ENCODE measurements at regions not wholly inside any gene's neighbourhood (a gene's known extent, or its start where the extent isn't known, plus 50 kb on each side); places are given as distances from the start of the nearest gene placed in this dataset.
"Not testable (repeated sequence)": the region's sequence is repeated elsewhere in the genome, so short reads cannot be mapped to it uniquely, and the experiment has no call there.

GRCh38 chr6:74479420-74479819 lies 726.4 kb downstream of the COL12A1 start:
- Histone ChIP-seq H3K9me3 (no peaks in the 10 kb centered on the region), H3K36me3 (no peaks in the 10 kb centered on the region), H3K27ac (no peak overlapping the region), H3K4me3 (no peak overlapping the region), H3K4me1 (ENCODE audit: control insufficient read depth in 1 of 2, low read depth in 2 of 2) (no peaks in the 10 kb centered on the region), H3K27me3 (replicated peaks; ENCODE audit: insufficient read depth) (no peaks in the 10 kb centered on the region)
- TF ChIP-seq CTCF (IDR thresholded peaks at IDR 0.05), result no peak
- ATAC-seq (ENCODE audit: insufficient number of reproducible peaks, low FRiP score, low read depth), result no peak
- no peak for DNase-seq (ENCODE audit: low spot score)

GRCh38 chr6:74474046-74474445 lies 731.8 kb downstream of the COL12A1 start:
- not testable (repeated sequence) for H3K27ac ChIP-seq; H3K4me1 ChIP-seq (ENCODE audit: control insufficient read depth in 1 of 2, low read depth in 2 of 2); ATAC-seq (ENCODE audit: insufficient number of reproducible peaks, low FRiP score, low read depth); H3K9me3 ChIP-seq; H3K27me3 ChIP-seq (replicated peaks; ENCODE audit: insufficient read depth); DNase-seq (ENCODE audit: low spot score); H3K4me3 ChIP-seq; H3K36me3 ChIP-seq

GRCh38 chr6:74468552-74468951 lies 737.3 kb downstream of the COL12A1 start:
- H3K36me3 ChIP-seq; H3K27ac ChIP-seq; H3K27me3 ChIP-seq (replicated peaks; ENCODE audit: insufficient read depth); ATAC-seq (ENCODE audit: insufficient number of reproducible peaks, low FRiP score, low read depth); DNase-seq (ENCODE audit: low spot score); H3K9me3 ChIP-seq; H3K4me1 ChIP-seq (ENCODE audit: control insufficient read depth in 1 of 2, low read depth in 2 of 2); H3K4me3 ChIP-seq: not testable (repeated sequence)

- H3K4me1 ChIP-seq (ENCODE audit: control insufficient read depth in 1 of 2, low read depth in 2 of 2), result no peaks in the 10 kb centered on the region
- no peaks in the 10 kb centered on the region for H3K9me3 ChIP-seq
- ATAC-seq (ENCODE audit: insufficient number of reproducible peaks, low FRiP score, low read depth) (no peak), DNase-seq (ENCODE audit: low spot score) (no peak)
- no peak overlapping the region for H3K27ac ChIP-seq
- no peaks in the 10 kb centered on the region for H3K27me3 ChIP-seq (replicated peaks; ENCODE audit: insufficient read depth)
- TF ChIP-seq CTCF (IDR thresholded peaks at IDR 0.05), result no peak
- H3K4me3 ChIP-seq, result no peak overlapping the region
- no peaks in the 10 kb centered on the region for H3K36me3 ChIP-seq
Measured at GRCh38 chr6:74467533-74468215, 738.2 kb downstream of the COL12A1 start.

GRCh38 chr6:74466572-74466971 lies 739.3 kb downstream of the COL12A1 start:
- Histone ChIP-seq H3K4me3 (no peak overlapping the region), H3K27ac (no peak overlapping the region), H3K27me3 (replicated peaks; ENCODE audit: insufficient read depth) (no peaks in the 10 kb centered on the region), H3K36me3 (no peaks in the 10 kb centered on the region), H3K4me1 (ENCODE audit: control insufficient read depth in 1 of 2, low read depth in 2 of 2) (no peaks in the 10 kb centered on the region), H3K9me3 (no peaks in the 10 kb centered on the region)
- DNase-seq (ENCODE audit: low spot score), result no peak
- no peak for TF ChIP-seq CTCF (IDR thresholded peaks at IDR 0.05)
- no peak for ATAC-seq (ENCODE audit: insufficient number of reproducible peaks, low FRiP score, low read depth)

- no peak for DNase-seq (ENCODE audit: low spot score)
- Histone ChIP-seq H3K27me3 (replicated peaks; ENCODE audit: insufficient read depth) (no peaks in the 10 kb centered on the region), H3K4me3 (no peak overlapping the region), H3K27ac (no peak overlapping the region), H3K9me3 (no peaks in the 10 kb centered on the region), H3K36me3 (no peaks in the 10 kb centered on the region), H3K4me1 (ENCODE audit: control insufficient read depth in 1 of 2, low read depth in 2 of 2) (no peaks in the 10 kb centered on the region)
- ATAC-seq (ENCODE audit: insufficient number of reproducible peaks, low FRiP score, low read depth), result no peak
- no peak for TF ChIP-seq CTCF (IDR thresholded peaks at IDR 0.05)
Measured at GRCh38 chr6:74459260-74459659, 746.6 kb downstream of the COL12A1 start.

Data from thoracic aorta (tissue), 2 donors.